Kidney capillary endothelial cell (primary cell): ENCODE measurements at regions not wholly inside any gene's neighbourhood (a gene's known extent, or its start where the extent isn't known, plus 50 kb on each side); places are given as distances from the start of the nearest gene placed in this dataset.
"Not testable (repeated sequence)": the region's sequence is repeated elsewhere in the genome, so short reads cannot be mapped to it uniquely, and the experiment has no call there.

Experiments used
- DNase-seq: peaks from one replicate; pipeline ENCODE4 v3.0.0-alpha.2; 2018; ENCODE audit warnings: low spot score

DNA sequence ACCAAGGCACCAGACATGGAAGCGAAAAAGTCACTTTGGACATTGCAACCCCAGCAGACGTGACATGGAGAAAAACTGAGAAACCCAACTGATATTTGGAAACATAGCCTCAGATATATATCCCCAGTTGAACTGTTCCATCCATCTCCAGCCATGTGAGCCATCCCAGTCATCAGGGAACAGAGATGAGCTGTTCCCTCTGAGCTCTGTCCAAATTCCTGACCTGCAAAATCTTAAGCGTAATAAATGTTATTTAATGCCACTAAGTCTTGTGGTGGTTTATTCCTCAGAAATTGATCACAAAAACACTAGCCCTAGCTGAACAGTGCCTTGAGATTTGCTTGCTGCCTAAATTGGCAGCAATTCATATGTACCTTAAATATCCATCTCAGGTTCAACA is 182.8 kb downstream of the NRP2 start:
- no peak for DNase-seq

GRCh38 chr2:205864491-205864890 is 182.2 kb downstream of the NRP2 start:
- no peak for DNase-seq

DNA sequence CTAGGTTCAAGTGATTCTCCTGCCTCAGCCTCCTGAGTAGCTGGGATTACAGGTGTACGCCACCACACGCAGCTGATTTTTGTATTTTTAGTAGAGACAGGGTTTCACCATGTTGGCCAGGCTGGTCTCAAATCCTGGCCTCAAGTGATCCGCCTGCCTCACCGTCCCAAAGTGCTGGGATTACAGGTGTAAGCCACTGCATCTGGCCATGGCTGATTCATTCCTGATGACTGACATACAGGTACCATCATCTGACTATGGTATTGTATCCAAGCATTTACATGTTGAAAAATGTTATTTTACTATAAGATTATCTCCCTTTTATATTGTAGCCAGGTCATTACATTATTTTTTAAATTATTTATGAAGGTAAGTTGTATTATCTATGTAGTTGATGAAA is 180.5 kb downstream of the NRP2 start:
- DNase-seq = not testable (repeated sequence)

- DNase-seq = no peak
These were observed 178.6 kb downstream of the NRP2 start for GRCh38 chr2:205860885-205861284.

DNA sequence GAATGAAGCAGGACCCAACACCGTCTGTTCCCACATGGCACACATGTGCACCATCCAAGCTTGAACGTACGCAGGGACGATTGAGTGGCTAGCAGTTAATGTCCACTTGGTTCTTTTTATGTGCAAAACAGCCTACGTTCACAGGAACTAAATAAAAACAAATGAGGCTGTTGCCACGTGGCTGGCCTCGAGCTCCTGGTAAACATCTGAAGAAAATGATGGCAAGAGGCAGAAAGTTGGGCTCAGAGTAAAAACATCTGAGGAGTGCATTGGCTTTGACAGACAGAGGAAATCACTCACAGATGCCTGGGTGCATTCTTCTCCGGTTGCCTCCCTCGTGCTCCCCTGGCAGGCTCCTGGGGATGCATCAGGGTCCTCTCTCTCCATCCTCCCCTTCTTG is 177.9 kb downstream of the NRP2 start:
- DNase-seq = no peak

DNA sequence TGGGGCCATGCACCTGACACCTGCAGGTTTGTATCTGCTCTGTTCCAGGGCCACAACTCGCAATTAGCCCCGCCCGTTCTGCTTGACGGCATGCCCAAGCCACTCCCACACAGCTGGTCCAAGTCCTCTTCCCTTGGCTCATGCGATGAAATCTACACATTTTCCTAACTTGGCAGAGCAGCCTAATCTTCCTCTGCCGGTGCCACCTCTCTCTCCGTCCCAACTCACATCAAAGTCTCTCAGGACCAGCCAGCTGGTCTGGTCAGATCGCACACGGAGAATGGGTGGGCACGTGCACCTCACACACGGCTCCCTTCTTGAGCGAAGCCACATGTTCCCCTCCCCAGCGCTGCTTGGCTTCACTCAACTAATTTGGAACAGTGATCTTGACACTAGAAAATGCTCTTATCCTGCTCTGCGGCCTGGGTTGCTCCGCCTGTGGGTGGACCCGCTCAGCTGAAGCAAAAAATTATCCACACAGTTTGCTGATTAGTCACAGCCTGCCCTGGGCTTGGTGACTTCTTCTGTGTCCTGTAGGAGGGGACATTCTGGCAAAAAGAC is 176.7 kb downstream of the NRP2 start:
- no peak for DNase-seq

GRCh38 chr2:205858275-205858674 is 176.0 kb downstream of the NRP2 start:
- DNase-seq = no peak

- DNase-seq = no peak
These were observed 175.4 kb downstream of the NRP2 start for GRCh38 chr2:205857520-205858237.

GRCh38 chr2:205852457-205852856 is 170.2 kb downstream of the NRP2 start:
- no peak for DNase-seq

DNA sequence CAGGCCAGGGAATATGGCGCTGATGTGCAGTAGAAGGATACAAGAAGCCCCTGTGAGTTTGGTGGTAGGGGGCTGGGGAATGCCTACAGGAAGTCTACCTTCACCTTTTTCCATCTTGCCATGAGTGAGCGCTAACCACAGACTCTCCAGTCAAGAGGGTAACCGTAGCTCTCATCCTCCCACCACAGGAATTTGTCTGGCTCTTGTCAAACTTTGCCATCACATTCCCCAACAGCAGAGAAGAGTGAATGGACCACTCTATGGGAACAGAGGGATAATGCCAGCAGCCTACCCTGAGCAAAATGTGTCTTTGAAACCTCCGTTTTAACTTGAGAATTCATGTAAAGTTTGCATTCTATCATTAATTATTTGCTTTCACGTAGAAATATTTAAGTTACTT is 168.3 kb downstream of the NRP2 start:
- no peak for DNase-seq

DNA sequence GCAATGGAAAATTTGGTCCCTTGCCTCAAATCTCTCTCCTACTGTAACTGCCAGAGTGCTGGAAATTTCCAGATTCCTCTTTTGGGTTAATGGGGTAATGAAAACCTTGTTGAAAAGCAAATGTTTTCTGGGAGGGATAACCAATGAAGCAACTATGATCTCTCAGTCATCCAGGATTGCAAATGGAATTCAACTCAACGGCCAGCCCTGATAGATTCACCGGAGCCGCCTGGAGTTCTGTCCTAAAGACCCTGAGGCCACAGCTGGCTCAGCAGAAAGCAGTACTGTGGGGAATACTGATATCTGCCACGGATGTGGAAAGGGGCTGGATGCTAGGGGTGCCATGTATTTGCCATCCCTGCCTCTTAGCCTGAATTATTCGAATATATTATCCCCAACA is 167.8 kb downstream of the NRP2 start:
- DNase-seq = no peak

DNA sequence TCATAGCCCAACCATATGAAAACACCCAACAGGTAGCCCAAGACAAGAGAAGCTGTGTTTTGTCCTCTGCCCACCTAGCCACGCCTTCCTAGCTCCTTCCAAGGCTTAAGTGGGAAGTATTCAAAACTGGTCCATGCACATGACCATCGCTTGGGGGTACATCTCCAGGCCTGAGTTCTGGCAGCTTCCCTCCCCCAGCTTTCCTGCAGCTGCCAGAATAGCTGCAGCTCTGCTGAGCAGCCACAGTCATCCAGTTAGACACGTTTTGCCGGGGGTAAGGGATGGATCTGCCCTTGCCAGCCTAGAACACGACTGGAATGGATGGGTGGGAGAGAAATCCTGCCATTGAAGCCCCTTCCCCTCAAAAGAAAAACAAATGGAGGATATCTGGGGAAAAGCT is 166.8 kb downstream of the NRP2 start:
- DNase-seq = no peak

DNA sequence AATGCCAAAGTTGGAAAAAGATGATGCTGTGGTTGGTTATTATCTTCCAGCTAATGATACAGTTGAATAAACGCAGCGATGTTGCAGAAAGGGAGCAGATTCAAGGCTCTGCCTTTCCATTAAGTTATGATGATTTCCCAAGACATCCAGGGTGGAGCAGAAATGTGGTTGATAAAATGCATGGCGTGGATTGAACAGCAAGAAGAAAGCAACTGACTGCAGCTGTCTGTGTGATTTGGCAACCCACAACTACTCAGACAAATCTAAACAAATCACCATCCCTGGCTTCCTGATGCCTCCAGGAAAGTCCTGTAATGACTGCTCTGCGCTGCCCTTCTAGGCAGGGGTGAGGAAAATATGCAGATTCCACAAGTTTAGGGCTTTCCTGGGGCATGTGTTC is 166.3 kb downstream of the NRP2 start:
- no peak for DNase-seq
